ENCODE measurements at regions not wholly inside any gene's neighbourhood (a gene's known extent, or its start where the extent isn't known, plus 50 kb on each side); places are given as distances from the start of the nearest gene placed in this dataset.
A peak's percentile ranks its signal among the peaks of the same experiment; 100 is the strongest.

DNA sequence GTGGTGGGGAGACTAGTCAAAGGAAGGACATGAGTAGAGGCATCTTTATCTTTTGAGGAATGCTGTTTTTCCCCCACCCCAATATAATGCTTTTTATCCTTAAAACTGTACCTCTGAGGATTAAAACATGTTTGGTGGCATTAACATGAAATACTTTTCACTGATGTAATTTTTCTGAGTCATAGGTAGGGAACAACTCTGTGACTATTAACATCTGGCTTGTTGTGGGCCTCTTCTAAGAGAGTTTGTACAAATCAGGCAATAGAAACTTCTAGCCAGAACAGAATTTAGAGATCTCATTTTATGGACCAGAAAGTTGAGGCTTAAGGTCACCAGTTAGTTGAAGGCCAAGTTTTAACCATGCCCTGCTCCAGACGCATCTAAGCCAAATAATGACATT, 207.6 kb downstream of the SOX3 start:
- TF ChIP-seq, protein P1, sequence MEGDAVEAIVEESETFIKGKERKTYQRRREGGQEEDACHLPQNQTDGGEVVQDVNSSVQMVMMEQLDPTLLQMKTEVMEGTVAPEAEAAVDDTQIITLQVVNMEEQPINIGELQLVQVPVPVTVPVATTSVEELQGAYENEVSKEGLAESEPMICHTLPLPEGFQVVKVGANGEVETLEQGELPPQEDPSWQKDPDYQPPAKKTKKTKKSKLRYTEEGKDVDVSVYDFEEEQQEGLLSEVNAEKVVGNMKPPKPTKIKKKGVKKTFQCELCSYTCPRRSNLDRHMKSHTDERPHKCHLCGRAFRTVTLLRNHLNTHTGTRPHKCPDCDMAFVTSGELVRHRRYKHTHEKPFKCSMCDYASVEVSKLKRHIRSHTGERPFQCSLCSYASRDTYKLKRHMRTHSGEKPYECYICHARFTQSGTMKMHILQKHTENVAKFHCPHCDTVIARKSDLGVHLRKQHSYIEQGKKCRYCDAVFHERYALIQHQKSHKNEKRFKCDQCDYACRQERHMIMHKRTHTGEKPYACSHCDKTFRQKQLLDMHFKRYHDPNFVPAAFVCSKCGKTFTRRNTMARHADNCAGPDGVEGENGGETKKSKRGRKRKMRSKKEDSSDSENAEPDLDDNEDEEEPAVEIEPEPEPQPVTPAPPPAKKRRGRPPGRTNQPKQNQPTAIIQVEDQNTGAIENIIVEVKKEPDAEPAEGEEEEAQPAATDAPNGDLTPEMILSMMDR (IDR thresholded peaks at IDR 0.05; ENCODE audit: insufficient read depth, low read depth, low read length): no peak
- H3K4me3 ChIP-seq (ENCODE audit: low read depth, low read length): no peak overlapping the region
- no peak for DNase-seq (ENCODE audit: low read depth)

DNA sequence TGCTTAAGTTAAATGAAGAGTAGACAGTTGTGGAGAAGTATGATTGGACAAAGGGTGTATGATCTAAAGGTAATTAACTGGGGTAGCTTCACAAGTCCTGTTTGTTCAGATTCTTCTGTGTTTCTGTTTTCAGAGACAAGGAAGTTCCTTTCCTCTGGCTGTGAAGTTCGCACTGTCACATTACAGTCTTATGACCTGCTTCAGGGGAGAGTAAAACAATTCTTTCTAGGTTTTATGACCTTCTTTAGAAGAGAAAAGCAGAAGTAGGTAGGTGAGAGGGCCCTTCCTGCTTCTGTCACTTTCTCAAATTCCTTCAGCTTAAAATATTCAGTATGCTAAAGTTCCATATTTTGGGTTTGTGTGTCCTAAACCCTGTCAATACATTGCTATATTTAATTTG, 211.9 kb downstream of the SOX3 start:
- DNase-seq (ENCODE audit: low read depth): no peak
- TF ChIP-seq, protein P1 (IDR thresholded peaks at IDR 0.05; ENCODE audit: insufficient read depth, low read depth, low read length): no peak

DNA sequence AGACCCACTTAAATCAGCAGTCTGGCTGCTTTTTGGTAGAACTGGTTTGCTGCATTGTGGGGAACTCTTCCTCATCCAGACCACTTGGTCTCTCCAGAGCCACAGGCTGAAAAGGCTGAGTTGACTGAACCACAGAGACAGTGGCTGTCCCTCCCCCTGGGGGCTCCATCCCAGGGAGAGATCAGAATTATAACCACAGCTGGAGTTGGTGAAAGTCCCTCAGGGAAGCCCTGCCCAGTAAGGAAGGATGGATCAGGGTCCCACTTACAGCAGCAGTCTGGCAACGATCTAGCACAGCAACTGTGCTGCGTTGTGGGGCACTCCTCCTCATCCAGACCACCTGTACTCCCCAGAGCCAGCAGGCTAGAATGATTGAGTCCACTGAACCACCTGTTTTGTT, 212.7 kb downstream of the SOX3 start:
- no peak overlapping the region for H3K4me3 ChIP-seq (ENCODE audit: low read depth, low read length)
- no peak for DNase-seq (ENCODE audit: low read depth)
- TF ChIP-seq, protein P1 (IDR thresholded peaks at IDR 0.05; ENCODE audit: insufficient read depth, low read depth, low read length): no peak

More for the DNA sequence above, 211.9 kb downstream of the SOX3 start:
- H3K4me3 ChIP-seq (ENCODE audit: low read depth, low read length): no peak overlapping the region

DNA sequence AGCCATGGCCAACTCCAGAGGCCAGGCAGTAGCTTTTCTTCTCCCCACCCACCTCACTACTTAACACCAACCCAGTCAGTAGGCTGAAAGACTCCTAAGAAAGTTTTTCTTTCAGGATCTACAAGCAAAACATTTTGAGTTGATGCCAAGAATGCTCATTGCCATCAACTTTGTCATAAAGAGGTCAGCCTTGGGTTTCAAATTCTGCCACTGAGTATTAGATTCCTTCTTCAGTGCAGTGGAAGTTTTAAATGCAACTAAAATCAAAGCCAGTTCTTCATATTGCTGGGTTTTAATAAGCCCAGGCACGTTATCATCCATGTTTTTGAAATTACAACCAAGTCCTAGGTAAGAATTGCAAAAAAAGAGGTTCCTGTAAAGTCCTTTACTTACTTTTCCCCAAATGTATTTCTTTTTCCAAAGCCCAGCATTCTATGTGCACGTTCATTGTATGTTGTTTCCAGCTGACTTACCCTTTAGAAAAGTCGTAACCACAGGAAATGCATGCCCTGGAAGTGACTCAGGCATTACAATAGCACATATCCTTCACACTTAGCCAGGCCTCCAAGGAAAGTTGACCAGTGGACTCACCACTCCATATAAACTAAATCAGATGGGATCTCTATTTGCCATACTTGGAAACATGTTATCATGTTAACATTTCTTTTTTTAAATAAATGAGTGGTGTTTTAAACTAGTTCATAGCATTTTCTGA, 229.9 kb downstream of the SOX3 start:
- DNase-seq (ENCODE audit: low read depth): peak; percentile 2
- TF ChIP-seq, protein P1 (IDR thresholded peaks at IDR 0.05; ENCODE audit: insufficient read depth, low read depth, low read length): no peak
- no peak overlapping the region for H3K4me3 ChIP-seq (ENCODE audit: low read depth, low read length)

DNA sequence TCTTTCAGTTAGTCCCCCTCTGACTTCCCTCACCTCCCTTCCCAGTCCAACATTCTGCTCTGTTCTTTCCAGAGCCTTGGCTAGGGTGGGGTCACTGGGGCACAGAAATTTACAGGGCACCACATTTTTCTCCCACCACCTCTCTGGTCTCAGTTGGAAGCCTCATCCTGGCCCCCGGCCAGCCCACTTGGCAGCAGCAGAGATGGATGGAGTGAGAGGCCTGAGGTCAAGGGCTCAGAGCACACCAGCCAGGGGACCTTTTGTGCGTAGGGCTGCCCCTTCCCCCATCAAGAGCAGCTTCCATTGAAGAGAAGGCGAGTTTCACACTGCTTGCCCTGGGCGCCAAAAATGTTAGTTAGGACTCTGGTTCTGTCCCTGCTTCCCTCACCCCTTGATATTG, 230.9 kb downstream of the SOX3 start:
- TF ChIP-seq, protein P1 (IDR thresholded peaks at IDR 0.05; ENCODE audit: insufficient read depth, low read depth, low read length): no peak
- no peak overlapping the region for H3K4me3 ChIP-seq (ENCODE audit: low read depth, low read length)
- DNase-seq (ENCODE audit: low read depth): no peak

DNA sequence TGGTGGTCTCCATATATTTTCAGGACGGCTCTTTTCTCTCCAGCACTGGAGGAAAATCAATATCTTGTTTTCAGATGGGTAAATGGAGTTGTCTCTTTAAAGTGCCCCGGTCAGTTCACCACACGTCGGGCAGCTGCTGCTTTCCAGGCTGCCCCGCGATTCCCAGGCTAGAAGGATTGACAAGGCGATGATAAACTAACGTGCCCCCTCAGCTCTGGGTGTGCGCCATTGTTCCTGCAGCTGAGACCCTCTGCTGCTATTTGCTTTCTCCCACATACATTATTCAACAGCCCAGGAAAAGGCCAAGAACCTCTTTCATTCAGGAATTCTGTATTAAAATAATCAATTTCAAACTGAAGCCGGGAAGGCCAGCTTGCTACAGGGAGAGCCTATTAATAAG, 254.5 kb downstream of the SOX3 start:
- DNase-seq (ENCODE audit: low read depth): no peak
- TF ChIP-seq, protein P1 (IDR thresholded peaks at IDR 0.05; ENCODE audit: insufficient read depth, low read depth, low read length): no peak

DNA sequence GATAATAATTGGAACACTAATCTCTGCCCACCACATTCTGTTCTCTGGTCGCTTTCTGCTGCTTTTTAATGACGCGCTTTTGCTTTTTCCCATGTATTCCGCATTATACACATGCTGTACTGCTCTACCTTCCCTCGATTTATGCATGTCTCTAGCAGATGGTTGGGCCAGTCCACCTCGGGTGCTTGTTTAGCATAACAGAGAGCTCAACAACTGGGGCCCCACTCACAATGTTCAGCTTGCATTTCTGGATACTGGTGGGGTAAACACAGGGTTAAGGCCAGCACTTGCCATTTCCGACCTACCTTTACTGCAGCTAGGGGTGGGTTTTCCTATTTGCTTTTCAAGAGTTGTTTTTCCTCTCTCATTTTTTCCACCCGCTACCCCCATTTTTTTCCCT, 255.8 kb downstream of the SOX3 start:
- DNase-seq (ENCODE audit: low read depth): no peak
- no peak overlapping the region for H3K4me3 ChIP-seq (ENCODE audit: low read depth, low read length)
- TF ChIP-seq, protein P1 (IDR thresholded peaks at IDR 0.05; ENCODE audit: insufficient read depth, low read depth, low read length): no peak

More for the DNA sequence above, 254.5 kb downstream of the SOX3 start:
- no peak overlapping the region for H3K4me3 ChIP-seq (ENCODE audit: low read depth, low read length)
